ENCODE measurements at regions not wholly inside any gene's neighbourhood (a gene's known extent, or its start where the extent isn't known, plus 50 kb on each side); places are given as distances from the start of the nearest gene placed in this dataset.

DNA sequence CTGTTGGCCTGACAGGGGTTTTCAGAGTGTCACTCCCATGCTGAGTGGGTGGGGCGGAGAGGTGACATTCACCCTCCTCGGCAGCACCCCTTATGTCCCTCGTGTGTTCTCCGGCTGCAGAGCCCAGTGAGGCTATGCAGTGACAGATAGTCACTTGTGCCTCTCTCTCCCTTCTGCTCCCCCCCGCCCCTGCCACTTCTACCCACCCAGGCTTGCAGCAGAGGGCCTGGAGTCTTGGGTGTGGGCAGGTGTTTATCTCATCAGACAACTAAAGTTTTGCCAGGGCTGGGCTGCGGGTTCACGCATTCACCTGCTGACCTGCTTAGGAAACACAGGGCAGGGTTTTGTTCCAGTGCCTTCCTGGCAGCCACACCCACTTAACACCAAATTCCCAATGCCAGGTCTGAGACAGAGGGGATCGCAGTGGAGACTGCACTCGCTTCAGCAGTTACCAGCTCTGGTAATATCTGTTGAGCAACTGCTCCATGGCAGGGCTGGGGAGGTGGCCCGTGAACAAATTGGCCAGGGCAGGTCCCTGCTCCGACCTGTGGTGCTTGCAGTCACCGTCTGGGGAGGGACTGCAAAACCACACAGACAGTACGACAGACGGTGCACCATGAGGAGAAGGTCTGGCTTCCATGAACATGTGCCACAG, 50.5 kb upstream of the ADA2 start:
- no peak for TF ChIP-seq EZH2 (IDR thresholded peaks at IDR 0.05)
- TF ChIP-seq, protein P1, sequence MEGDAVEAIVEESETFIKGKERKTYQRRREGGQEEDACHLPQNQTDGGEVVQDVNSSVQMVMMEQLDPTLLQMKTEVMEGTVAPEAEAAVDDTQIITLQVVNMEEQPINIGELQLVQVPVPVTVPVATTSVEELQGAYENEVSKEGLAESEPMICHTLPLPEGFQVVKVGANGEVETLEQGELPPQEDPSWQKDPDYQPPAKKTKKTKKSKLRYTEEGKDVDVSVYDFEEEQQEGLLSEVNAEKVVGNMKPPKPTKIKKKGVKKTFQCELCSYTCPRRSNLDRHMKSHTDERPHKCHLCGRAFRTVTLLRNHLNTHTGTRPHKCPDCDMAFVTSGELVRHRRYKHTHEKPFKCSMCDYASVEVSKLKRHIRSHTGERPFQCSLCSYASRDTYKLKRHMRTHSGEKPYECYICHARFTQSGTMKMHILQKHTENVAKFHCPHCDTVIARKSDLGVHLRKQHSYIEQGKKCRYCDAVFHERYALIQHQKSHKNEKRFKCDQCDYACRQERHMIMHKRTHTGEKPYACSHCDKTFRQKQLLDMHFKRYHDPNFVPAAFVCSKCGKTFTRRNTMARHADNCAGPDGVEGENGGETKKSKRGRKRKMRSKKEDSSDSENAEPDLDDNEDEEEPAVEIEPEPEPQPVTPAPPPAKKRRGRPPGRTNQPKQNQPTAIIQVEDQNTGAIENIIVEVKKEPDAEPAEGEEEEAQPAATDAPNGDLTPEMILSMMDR (IDR thresholded peaks at IDR 0.05) = no peak
- no peak for TF ChIP-seq EZH2phosphoT487 (IDR thresholded peaks at IDR 0.05)

All from neural progenitor cell (in vitro differentiated cells).